HG03159 (cell line): ENCODE measurements at regions not wholly inside any gene's neighbourhood (a gene's known extent, or its start where the extent isn't known, plus 50 kb on each side); places are given as distances from the start of the nearest gene placed in this dataset.
"Not testable (repeated sequence)": the region's sequence is repeated elsewhere in the genome, so short reads cannot be mapped to it uniquely, and the experiment has no call there.

Experiments used
- ATAC-seq: cut with Tn5 transposase; IDR thresholded peaks from one replicate; pipeline ENCODE4 v1.9.1; 2021; ENCODE audit warnings: mild to moderate bottlenecking, moderate library complexity; ENCODE audit not compliant: unreplicated experiment

- no peak for ATAC-seq
Measured at GRCh38 chr1:192862271-192862670, 53.4 kb downstream of the RGS2 start.

GRCh38 chr1:192866241-192866868, 57.5 kb downstream of the RGS2 start:
- ATAC-seq, result no peak

GRCh38 chr1:192867180-192867579, 58.3 kb downstream of the RGS2 start:
- no peak for ATAC-seq

- ATAC-seq, result no peak
Measured at GRCh38 chr1:192869308-192869940, 60.6 kb downstream of the RGS2 start.

- ATAC-seq, result no peak
Measured at GRCh38 chr1:192872010-192872409, 63.2 kb downstream of the RGS2 start.

GRCh38 chr1:192873836-192874235, 65.0 kb downstream of the RGS2 start:
- no peak for ATAC-seq

GRCh38 chr1:192876633-192877032, 67.8 kb downstream of the RGS2 start:
- no peak for ATAC-seq

GRCh38 chr1:192877283-192877886, 68.5 kb downstream of the RGS2 start:
- ATAC-seq, result no peak

- no peak for ATAC-seq
Measured at GRCh38 chr1:192878249-192878648, 69.4 kb downstream of the RGS2 start.

- ATAC-seq, result no peak
Measured at GRCh38 chr1:192879406-192879805, 70.6 kb downstream of the RGS2 start.

- ATAC-seq, result no peak
Measured at GRCh38 chr1:192880231-192880630, 71.4 kb downstream of the RGS2 start.

- no peak for ATAC-seq
Measured at GRCh38 chr1:192884241-192884640, 75.4 kb downstream of the RGS2 start.

GRCh38 chr1:192885387-192885786, 76.5 kb downstream of the RGS2 start:
- ATAC-seq, result not testable (repeated sequence)

- no peak for ATAC-seq
Measured at GRCh38 chr1:192887426-192887825, 78.6 kb downstream of the RGS2 start.

- ATAC-seq, result no peak
Measured at GRCh38 chr1:192888574-192888973, 79.7 kb downstream of the RGS2 start.

GRCh38 chr1:192889082-192889481, 80.2 kb downstream of the RGS2 start:
- no peak for ATAC-seq

- no peak for ATAC-seq
Measured at GRCh38 chr1:192890134-192890533, 81.3 kb downstream of the RGS2 start.

GRCh38 chr1:192892934-192893333, 84.1 kb downstream of the RGS2 start:
- no peak for ATAC-seq

- not testable (repeated sequence) for ATAC-seq
Measured at GRCh38 chr1:192895487-192895886, 86.6 kb downstream of the RGS2 start.

- no peak for ATAC-seq
Measured at GRCh38 chr1:192896376-192896775, 87.5 kb downstream of the RGS2 start.

- ATAC-seq, result no peak
Measured at GRCh38 chr1:192901500-192901899, 92.7 kb downstream of the RGS2 start.

- no peak for ATAC-seq
Measured at GRCh38 chr1:192903142-192903541, 94.3 kb downstream of the RGS2 start.
